Right atrium auricular region (tissue), 2 donors: ENCODE measurements at regions not wholly inside any gene's neighbourhood (a gene's known extent, or its start where the extent isn't known, plus 50 kb on each side); places are given as distances from the start of the nearest gene placed in this dataset.

Experiments
- DNase-seq: peaks from one replicate; pipeline ENCODE4 v3.0.0-alpha.2; 2019; ENCODE audit warnings: low spot score
- H3K27ac ChIP-seq, 2 donors: fragments of 200-600 bp; sonication (generic); 1 replicate in 1 of 2; 2 replicates in 1 of 2; pipeline ENCODE4 v1.5.1; 2016 to 2019
- H3K27me3 ChIP-seq, 2 donors: fragments of 200-600 bp; sonication (generic); one replicate each; pipeline versions ENCODE4 v1.5.1 to v1.6.0; 2017 to 2019
- H3K36me3 ChIP-seq: fragments of 200-600 bp; sonication (generic); one replicate; pipeline ENCODE4 v1.5.1; 2016
- H3K4me1 ChIP-seq, 2 donors: fragments of 200-600 bp; sonication (generic); one replicate each; pipeline versions ENCODE4 v1.5.1 to v1.6.0; 2017 to 2019
- H3K4me3 ChIP-seq, 2 donors: fragments of 200-600 bp; sonication (generic); 1 replicate in 1 of 2; 2 replicates in 1 of 2; pipeline ENCODE4 v1.5.1; 2017 to 2019; ENCODE audit warnings: mild to moderate bottlenecking in 1 of 2, moderate library complexity in 1 of 2
- H3K9me3 ChIP-seq, 2 donors: fragments of 200-600 bp; sonication (generic); one replicate each; pipeline ENCODE4 v1.5.1; 2019
- TF ChIP-seq, protein P1 (sequence below), 2 donors: fragments of 200-600 bp; sonication (generic); IDR thresholded peaks; one replicate each; pipeline ENCODE4 v1.5.1; 2019; ENCODE audit warnings: antibody characterized with exemption in 2 of 2

DNA sequence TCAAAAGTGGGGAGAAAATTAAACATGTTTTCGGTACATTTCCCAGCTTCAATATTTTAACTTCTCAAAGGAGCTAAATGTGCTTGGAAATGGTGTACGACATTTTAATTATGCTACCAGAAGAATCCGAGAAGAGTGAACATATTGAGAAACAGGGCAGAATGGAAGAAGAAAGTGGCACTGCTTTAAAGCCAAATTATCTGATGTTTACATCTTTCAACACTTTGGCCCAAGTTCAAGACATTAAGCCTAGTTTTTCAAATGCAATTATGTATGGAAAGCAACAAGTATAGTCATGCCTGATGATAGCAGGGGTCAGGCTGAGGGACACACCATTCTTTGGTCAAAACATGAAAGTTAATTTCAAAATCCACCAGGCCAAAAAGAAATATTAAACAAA is 577.9 kb upstream of the ZFP42 start:
- DNase-seq: no peak
- Histone ChIP-seq H3K4me3 (no peak overlapping the region), H3K9me3 (peaks cover 0 to 9% of the 10 kb centered on the region in 2 donors), H3K36me3 (no peaks in the 10 kb centered on the region), H3K27me3 (no peaks in the 10 kb centered on the region), H3K27ac (no peak overlapping the region), H3K4me1 (peaks cover 0 to 17% of the 10 kb centered on the region in 2 donors)
- TF ChIP-seq, protein P1, sequence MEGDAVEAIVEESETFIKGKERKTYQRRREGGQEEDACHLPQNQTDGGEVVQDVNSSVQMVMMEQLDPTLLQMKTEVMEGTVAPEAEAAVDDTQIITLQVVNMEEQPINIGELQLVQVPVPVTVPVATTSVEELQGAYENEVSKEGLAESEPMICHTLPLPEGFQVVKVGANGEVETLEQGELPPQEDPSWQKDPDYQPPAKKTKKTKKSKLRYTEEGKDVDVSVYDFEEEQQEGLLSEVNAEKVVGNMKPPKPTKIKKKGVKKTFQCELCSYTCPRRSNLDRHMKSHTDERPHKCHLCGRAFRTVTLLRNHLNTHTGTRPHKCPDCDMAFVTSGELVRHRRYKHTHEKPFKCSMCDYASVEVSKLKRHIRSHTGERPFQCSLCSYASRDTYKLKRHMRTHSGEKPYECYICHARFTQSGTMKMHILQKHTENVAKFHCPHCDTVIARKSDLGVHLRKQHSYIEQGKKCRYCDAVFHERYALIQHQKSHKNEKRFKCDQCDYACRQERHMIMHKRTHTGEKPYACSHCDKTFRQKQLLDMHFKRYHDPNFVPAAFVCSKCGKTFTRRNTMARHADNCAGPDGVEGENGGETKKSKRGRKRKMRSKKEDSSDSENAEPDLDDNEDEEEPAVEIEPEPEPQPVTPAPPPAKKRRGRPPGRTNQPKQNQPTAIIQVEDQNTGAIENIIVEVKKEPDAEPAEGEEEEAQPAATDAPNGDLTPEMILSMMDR (IDR thresholded peaks at IDR 0.05): no peak

DNA sequence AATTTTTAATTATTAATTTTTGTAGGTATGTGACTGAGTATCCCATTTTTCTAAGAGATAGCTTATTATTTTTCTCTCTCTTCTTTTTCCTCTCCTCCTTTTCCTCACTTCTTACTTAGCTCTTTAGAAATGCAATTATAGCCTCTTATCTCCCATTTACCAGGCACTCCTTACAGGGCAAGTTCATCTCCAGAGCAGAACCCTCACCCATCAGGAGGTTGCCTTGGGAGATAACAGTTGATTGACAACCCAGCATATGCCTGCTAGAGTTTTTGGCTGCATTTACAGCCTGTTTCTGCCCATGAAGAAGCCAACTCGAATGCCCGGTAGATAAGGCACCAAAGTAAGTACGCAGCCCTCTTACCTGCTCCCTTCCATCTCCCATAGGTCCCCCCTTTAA is 572.9 kb upstream of the ZFP42 start:
- no peak overlapping the region for H3K4me3 ChIP-seq

DNA sequence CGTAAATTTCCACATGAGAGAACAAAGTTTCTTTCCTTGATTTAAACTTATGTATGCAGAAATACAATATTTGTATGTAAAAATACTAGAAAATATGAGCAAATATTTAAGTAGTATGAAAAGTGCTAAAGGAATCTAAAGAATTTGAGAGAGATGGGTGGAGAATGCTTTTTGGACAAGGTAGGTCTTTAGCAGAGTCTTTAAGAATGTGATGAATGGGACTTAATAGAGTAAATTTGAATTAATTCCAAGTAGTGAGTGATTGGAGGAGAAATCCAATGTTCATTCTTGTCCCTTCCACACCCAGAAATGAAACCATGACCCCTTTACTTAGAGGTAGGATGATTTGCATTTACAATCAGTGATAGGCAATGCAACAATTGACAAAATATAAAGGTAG is 570.9 kb upstream of the ZFP42 start:
- H3K4me3 ChIP-seq: no peak overlapping the region
- H3K27me3 ChIP-seq: no peaks in the 10 kb centered on the region
- TF ChIP-seq, protein P1 (IDR thresholded peaks at IDR 0.05): no peak
- no peak for DNase-seq
- H3K36me3 ChIP-seq: no peaks in the 10 kb centered on the region
- H3K4me1 ChIP-seq: no peaks in the 10 kb centered on the region
- H3K27ac ChIP-seq: no peak overlapping the region
- H3K9me3 ChIP-seq: no peaks in the 10 kb centered on the region

More for the DNA sequence above, 572.9 kb upstream of the ZFP42 start:
- Histone ChIP-seq H3K9me3 (no peaks in the 10 kb centered on the region), H3K27me3 (no peaks in the 10 kb centered on the region), H3K27ac (no peak overlapping the region), H3K4me1 (no peaks in the 10 kb centered on the region), H3K36me3 (no peaks in the 10 kb centered on the region)
- TF ChIP-seq, protein P1 (IDR thresholded peaks at IDR 0.05): no peak
- DNase-seq: no peak

DNA sequence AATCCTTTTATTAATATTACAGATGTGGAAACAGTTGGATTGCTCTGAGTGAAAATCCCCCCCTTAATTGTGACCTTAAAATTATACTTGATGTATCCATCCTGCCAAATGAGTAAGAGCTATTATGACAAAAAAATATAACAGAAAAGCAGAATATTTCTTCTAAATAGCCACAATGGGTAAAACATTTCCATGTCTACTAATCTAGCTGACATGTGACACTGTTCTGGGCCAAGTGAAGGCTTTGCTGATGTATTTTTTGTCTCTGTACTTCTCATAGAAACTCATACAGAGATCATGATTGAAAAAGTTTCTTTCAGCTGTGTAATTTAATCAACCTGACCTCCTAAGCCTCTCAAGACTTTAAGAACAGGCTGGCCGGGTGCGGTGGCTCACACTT is 569.1 kb upstream of the ZFP42 start:
- H3K4me1 ChIP-seq: no peaks in the 10 kb centered on the region
- no peak for DNase-seq
- TF ChIP-seq, protein P1 (IDR thresholded peaks at IDR 0.05): no peak
- H3K27me3 ChIP-seq: no peaks in the 10 kb centered on the region
- no peaks in the 10 kb centered on the region for H3K36me3 ChIP-seq
- H3K4me3 ChIP-seq: no peak overlapping the region
- H3K9me3 ChIP-seq: no peaks in the 10 kb centered on the region
- no peak overlapping the region for H3K27ac ChIP-seq

DNA sequence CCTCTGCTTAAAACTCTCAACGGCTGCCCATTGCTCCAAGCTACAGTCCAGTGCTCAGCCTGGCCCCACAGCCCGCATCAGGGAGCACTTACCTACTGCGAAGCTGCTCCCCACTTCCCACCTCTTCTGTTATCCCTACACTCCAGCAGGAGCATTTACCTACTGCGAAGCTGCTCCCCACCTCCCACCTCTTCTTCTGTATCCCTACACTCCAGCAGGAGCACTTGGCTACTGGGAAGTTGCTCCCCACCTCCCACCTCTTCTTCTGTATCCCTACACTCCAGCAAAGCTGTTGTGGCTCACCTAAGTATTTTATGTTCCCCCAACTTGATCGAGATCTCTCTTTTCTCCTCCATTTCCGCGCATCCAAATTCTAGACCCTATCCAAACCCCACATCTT is 563.3 kb upstream of the ZFP42 start:
- H3K4me1 ChIP-seq: no peaks in the 10 kb centered on the region
- no peaks in the 10 kb centered on the region for H3K36me3 ChIP-seq
- H3K9me3 ChIP-seq: no peaks in the 10 kb centered on the region
- TF ChIP-seq, protein P1 (IDR thresholded peaks at IDR 0.05): no peak
- DNase-seq: no peak
- H3K27ac ChIP-seq: no peak overlapping the region
- no peak overlapping the region for H3K4me3 ChIP-seq
- no peaks in the 10 kb centered on the region for H3K27me3 ChIP-seq

DNA sequence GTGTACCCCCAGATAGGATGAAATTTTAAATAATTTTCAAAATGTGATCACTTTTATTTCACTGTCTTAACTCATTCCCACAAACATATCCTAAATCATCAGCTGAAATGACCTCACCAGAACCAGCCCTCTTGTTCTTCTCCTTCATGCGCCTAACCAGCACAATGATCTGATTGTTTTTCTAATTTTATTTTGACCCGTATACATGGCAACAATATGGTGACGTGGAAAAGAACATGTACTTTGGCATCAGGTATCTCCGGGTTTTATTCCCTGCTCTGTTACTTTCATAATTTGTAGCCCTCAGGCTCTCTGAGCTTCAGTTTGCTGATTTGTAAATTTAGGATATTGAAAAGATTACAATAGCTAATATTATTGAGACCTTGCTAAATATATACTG is 562.4 kb upstream of the ZFP42 start:
- H3K36me3 ChIP-seq: no peaks in the 10 kb centered on the region
- H3K4me1 ChIP-seq: no peaks in the 10 kb centered on the region
- H3K9me3 ChIP-seq: no peaks in the 10 kb centered on the region
- H3K27ac ChIP-seq: no peak overlapping the region
- DNase-seq: no peak
- TF ChIP-seq, protein P1 (IDR thresholded peaks at IDR 0.05): no peak
- H3K27me3 ChIP-seq: no peaks in the 10 kb centered on the region
- no peak overlapping the region for H3K4me3 ChIP-seq
